ENCODE measurements at regions not wholly inside any gene's neighbourhood (a gene's known extent, or its start where the extent isn't known, plus 50 kb on each side); places are given as distances from the start of the nearest gene placed in this dataset.

DNA sequence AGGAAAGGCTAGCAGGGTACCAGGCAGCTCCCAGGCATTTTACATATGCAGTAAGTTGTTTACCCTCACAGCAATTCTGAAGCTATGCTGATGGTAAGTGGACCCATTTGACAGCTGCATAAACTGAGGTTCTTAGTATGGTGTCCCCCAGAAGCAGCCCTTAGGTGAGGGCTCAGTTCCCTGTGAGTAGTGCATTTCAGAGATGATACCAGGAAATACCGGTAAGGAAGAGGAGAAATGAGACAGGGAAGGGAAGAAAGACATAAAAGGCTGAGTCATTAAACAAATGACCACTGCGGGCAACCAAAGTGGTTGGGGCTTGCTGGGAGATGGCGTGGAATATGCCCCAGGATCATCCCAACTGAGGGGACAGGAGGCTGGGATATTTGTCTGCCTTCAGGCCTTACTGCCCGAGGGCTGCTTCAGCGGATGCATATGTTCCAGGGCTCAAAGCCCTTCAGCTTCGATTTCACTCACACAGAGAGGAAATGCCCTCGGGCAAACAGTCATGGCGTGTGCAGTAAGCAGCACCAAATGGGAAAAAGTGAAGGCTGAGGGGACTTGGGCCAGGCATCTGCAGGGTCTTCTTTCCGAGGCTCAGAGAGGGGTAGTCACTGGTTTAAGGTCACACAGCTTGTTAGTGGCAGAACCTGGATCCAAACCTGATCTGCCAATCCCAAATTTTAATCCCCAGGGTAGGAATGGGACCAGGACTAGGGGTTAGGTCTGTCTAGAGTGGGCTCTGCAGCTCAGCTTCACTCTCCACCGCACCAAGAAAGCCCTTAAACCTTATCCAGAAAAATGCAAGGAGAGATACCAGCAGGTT is 133.7 kb upstream of the RUNX3 start:
- FAIRE-seq (no peak), DNase-seq (ENCODE audit: insufficient read length, low spot score) (peak; percentile 13)

DNA sequence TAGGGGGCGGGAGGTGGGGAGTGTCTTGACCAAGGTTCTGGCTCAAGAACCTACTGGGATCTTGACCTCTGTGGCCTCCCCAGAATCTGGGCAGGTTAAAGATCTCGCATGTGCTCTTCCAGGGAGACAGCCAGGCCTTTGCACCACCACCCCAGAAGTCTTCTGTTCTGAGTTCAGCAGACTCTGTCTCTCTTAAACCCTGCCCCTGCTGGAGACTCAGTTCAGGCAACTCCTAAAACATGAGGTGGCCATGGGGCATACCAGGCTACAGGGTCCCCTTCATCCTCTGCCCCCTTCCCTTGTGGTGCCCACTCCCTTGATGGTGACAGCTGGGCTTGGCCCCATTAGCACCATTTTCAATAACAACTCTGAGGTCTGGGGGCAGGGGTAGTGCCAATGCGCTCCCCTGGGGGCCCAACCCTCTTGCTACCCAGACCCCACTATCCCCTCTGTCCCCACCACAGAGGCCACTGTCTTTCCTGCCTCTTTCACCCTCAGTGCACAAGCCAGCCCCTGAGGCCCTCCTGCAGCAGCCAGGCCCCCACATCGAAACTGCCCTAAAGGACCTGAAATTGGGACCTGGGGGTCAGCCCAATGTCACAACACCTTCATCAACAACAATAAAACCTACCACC is 132.7 kb upstream of the RUNX3 start:
- no peak for FAIRE-seq
- no peak for DNase-seq (ENCODE audit: insufficient read length, low spot score)

DNA sequence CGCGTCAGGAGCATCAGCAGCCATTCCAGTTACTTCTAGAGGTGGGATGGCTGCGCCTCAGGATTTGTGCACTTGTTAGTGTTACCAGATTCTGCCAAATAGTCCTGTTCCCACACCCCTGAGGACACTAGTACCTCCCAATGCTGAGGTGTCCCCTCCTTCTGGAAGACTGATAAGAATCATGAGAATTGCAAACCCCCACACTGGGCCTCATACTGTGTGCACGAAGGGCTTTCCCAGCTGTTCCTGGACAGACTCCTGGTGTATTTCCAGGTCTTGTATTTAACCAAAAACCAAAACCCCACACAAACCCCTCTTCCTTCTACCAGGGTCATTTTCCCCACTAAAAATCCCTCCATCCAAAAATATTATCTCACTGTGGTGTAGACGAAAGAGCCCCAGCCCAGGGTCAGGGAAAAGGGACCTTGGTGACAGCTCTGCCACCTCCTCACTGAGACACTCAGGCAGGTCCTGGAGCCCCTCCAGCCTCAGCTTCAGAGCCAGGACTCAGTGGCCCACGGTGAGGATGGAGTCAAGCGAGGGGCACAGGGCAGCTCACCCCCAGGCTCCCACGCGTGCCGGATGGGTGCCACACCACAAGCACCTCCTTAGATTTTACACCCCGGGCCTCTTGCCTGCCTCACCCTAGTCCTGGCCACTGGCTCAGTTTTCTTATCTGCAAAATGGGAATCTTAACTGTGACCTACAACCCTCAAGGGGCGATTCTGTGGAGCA is 131.4 kb upstream of the RUNX3 start:
- no peak for FAIRE-seq
- no peak for DNase-seq (ENCODE audit: insufficient read length, low spot score)

DNA sequence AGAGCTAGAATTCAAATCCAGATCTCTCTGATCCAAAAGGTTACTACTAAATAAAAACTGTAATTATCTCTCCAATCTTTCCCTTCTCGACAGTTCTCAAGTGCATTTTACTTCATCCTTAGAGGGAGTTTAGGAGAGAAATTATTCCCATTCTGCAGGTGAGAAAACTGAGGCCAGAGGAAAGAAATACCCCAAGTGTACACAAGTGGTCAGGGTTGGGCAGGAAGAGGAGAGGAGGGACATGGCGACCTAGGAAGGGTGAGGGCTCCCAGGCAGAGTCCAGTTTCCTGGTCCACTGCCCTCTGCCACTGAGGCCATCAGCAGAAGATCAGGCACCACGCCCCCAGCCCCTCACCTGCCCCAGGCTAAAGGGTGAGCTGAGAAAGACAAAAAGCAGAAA is 127.1 kb upstream of the RUNX3 start:
- no peak for FAIRE-seq
- DNase-seq (ENCODE audit: insufficient read length, low spot score) = no peak

DNA sequence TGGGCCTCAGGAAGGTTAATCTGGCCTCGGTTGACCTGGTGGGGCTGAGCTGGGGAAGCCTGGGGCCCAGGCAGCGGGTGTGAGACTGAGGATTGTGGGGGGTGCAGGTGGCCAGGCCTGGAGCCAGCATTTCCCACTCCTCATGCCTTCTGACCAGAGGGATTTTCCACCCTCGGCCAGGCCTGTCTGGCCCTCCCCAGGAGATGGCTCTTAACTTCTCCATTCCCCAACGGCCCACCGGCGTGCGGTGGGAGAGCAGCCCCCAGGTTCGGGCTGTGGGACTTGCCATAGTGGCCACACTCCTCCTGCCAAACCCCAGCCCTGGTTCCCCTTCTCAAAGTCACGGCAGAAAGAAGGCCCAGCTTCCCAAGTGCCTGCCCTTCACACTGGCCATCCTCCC is 126.5 kb upstream of the RUNX3 start:
- FAIRE-seq (no peak), DNase-seq (ENCODE audit: insufficient read length, low spot score) (no peak)

DNA sequence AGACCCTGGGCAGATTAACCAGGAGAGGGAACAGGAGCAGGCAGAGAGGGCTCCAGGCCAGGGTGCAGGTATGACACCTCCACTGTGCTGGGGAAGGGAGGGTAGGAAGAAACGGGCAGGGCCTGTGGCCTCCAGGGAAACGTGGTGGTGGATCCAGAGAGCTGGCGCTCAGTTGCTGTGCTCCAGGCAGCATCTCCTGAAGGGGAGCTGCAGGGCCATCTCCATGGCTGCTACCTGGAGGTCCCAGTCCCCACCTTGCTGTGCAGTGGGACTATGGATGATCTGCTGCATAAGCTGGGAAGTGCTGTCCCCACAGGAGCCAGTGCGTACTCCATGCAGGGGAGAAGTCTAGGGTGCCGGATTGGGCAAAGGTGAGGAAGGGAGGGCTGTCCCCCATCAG is 125.9 kb upstream of the RUNX3 start:
- FAIRE-seq = no peak

DNA sequence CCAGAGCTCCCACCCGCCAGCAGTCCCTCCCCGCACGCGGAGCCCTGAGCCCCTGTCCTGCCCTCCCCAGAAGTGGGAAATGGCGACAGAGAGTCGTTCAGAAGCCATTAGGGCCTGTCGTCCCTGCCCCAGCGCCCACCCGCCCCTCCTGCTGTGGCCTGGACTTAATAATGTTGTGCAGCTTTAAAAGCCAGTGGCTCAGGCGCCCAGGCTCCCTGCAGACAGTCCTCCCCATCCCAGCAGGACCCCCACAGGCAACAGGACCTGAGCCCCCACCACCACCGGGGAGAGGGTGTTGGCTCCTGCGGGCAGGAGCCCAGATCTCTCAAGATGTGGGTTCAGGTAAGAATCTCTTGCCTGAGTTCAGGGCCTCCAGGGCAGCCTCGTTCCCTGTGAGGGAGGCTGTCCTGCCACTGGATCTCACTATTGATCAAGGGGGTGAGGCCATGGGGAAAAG is 125.3 kb upstream of the RUNX3 start:
- FAIRE-seq = no peak
- DNase-seq (ENCODE audit: insufficient read length, low spot score) = no peak

More for the DNA sequence above, 125.9 kb upstream of the RUNX3 start:
- no peak for DNase-seq (ENCODE audit: insufficient read length, low spot score)

DNA sequence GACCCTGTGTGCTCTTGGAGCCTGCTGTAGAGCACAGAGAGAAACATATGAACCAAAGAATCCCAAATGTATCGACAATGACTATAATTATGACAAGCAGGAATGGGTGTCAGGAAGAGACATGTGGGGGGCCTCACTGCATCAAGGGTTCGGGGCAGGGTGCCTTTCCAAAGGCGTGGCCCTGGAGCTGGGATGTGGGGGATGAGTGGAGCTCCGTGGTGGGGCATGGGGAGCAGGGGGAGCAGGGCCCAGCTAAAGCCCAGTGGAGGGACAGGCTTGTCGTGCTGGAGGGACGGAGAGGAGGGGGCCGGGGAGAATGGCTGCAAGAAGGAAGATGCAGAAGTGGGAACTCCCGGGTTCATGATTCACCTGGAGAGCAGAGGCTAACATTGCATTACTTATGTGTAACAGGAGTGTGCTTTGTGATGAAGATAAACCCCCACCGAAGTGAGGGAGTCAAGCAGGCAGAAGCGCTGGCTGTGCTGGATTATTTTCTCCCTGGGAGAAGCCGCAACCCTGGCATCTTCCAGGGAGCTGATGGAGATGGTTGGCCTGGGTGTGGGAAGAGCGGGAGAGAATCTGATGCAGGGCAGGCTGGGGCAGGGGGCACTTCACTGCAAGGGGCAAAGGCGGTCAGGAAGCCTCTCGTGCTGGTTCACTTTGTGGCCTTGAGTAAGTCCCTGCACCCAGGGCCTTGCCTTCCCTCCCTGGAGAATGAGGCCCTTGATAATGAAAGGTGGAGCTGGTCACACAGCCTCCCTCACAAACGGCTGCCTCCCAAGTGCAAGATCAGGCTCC is 124.6 kb upstream of the RUNX3 start:
- DNase-seq (ENCODE audit: insufficient read length, low spot score) (no peak), FAIRE-seq (no peak)

DNA sequence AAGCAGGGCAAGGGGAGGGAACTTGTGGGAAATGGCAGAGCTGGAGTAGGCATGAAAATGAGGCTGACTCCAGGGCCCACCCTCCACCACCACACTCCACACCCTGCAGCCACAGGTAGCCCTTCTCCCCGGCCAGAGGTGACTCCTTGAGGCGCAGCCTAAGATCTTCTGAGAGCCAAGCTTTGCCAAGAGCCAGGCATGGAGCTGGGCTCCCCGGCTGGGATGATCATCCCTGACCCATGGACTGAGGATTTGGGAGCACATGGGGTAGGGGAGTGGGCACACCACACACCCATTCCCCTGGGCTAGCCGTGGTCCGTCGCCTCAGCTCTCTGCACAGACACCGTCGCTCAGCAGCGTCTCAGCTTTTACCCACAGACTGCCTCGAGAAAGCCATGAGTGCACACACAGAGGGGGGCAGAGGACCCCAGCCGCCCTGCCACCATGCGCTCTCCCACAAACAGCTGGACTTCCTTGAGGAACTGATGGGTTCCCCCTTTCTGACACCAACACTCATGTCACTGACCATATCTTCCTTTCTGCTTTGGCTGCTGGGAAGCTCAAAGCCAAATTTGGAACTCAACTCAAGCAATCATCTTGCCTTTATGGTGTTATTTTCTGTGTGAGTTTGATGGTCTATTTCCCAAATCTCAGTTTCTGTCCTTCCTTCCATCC is 123.6 kb upstream of the RUNX3 start:
- DNase-seq (ENCODE audit: insufficient read length, low spot score) = no peak
- no peak for FAIRE-seq

DNA sequence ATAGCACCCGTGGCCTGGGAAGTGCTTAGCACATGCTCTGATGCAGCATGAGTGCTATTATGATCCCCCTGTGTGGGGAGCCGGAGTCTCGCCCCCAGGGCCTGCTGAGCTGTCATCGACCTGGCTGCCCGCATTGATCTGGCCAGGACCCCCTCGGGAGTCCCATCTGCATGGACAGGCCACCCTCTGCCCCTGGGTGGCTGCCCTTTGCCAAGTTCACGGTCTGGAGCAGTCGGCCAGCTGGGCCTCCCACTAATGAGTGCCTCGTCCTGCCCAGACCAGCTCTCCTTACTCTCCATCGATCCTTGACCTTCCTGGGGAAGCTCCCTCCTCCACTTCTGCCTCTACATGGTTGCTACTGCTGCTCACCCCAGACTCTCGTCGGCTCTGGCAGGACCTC is 121.8 kb upstream of the RUNX3 start:
- FAIRE-seq (no peak), DNase-seq (ENCODE audit: insufficient read length, low spot score) (no peak)

DNA sequence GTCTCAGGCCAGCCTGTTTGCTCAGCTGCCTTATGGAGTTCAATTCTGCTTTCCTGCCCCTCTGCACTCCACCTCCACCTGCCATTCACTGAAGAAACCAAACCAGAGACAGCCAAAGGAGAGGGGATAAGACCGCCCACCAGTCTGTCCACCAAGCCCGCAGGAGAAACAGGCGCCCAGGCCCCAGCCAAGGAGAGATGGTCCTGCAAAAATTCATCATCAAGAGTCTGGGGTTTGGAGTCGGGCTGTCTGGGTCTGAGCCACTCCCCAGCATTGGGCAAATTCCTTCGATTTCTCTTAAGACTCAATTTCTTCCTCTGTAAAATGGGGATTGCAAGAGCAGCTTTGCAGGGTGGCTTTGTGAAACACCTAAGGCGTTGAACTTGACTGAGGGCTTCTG is 121.4 kb upstream of the RUNX3 start:
- FAIRE-seq (no peak), DNase-seq (ENCODE audit: insufficient read length, low spot score) (no peak)

DNA sequence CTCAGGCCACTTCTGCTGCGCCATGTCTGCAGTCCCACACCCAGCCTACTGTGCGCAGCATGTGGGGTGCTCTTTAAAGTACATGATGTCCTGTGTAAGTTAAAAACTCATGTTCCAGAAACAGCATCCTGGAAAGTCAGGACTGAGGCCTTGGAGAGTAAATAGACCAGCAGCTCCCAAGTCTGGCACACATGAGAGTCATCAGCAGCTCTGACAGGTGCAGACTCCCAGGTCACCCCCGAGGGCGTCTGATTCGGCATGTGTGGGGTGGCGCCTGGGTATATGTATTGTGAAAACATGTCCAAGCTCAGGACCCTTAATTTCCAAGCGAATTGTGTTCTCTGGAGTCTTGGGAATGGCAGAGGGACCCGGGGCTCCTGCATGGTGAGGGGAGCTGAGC is 120.1 kb upstream of the RUNX3 start:
- no peak for FAIRE-seq
- DNase-seq (ENCODE audit: insufficient read length, low spot score) = no peak

DNA sequence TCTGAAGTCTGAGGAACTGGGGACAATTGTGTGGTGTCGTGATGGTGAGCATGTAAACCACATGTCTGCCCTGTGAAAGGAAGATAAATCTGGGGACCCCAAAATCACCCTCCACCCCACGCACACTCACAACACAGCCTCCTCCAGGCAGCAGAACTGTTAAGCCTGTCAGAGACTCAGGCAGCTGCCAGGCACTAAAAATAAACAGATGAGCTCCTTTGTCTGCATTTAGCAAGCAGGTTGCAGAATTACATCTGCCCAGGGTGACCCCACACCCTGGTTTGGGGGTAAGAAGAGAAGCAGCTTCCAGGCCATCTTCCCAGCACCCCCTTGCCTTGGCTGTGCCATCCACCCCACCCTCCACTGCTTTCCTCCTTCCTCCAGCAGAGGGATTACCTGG is 119.1 kb upstream of the RUNX3 start:
- DNase-seq (ENCODE audit: insufficient read length, low spot score) (no peak), FAIRE-seq (no peak)

DNA sequence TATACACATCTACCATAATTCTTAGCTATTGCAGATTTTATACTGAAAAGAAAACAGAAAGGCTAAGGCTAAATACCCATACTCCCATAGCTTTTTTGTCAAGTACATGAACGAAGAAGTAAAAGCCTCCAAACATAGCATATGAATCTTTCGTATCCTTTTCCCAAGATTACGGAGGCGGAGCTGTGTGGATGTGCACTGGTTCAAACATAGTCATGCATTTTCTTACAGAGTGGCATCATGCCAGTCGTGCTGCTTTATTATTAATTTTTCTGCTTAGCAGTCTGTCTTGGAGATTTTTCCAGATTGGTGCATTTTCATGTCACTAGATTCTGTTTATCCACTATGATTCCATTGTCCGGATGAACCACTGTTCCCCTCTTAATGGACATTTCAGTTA is 118.7 kb upstream of the RUNX3 start:
- FAIRE-seq (no peak), DNase-seq (ENCODE audit: insufficient read length, low spot score) (no peak)

DNA sequence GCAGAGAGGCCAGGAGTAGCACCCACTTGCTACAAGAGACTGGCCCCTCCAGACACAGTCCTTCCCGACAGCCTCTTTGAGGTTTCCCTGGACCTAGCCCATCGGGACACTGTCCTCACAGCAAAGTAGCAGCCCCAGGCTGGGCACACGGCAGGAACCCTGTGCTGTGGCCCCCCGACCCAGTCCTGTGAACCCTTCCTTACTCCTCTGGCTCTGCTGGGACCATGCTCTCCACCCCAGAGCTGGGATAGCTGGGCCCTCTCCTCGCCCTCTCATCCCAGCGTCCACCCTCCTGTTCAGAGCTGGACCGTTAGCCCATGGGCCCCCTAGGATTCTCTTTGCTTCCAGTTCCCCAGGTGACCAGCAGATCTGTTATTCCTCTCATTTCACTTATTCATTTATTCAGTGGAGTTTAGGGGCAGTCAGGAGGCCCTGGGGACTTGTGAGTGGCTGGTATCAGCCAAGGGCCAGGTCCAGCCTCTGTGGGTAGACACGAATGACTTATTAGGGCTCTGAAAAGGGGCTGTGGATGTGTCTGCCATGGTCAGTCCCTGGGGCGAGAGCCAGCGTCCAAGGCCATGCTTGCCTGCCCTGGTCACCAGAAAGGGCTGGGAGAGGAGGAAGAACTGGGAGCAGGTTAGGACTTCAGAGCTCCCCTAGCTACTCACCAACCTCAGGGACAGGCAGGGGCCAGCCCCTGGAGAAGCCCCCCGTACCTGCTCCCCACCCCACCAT is 117.6 kb upstream of the RUNX3 start:
- no peak for FAIRE-seq
- DNase-seq (ENCODE audit: insufficient read length, low spot score) = no peak

DNA sequence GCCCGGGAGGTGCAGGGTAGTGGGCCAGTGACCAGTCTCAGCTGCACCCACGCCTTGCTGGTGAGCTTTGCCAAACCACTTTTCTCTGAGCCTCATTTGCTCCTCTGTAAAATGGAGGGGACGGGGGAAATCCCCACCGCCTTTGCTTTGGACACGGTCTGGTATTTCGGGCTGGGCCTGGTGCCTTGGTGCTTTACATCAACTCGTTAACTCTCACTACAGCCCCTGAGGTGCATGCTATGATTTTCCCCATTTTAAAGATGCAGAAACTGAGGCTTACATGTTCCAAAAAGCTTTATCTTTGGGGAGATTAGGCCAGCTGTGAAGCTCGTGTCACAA is 116.1 kb upstream of the RUNX3 start:
- FAIRE-seq = no peak
- no peak for DNase-seq (ENCODE audit: insufficient read length, low spot score)

DNA sequence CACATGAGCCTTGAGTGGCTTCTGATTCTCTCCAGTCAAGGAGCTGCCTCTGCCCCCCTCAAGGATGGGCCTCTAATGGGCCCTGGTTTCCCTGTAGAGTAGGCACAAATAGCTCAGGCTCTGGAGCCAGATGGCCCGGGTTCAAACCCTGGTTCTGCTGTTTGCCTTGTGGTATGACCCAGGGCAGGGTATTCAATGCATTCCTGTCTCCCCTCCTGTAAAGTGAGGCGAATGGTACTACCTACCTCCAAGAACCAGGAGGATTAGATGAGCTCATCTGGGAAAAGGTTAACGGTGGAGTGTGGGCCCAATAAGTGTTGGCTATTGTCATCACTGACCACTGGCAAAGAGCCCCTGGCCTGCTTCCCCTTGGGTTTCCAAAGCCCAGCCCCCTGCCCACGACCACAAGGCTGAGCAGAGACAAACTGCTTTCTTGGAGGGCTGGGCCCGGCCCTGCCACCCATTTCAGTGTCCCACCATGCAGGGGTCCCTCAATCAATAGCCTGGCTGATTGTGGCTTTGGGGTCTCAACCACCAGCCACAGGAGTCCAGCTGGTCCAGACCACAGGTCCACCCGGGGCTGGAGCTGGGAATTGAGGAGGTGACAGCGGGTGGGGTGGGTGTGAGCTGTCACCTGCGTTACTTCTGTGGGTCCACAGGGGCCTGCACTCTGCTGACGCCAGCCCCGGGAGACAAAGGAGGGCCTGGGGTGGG is 115.6 kb upstream of the RUNX3 start:
- no peak for FAIRE-seq
- DNase-seq (ENCODE audit: insufficient read length, low spot score) = no peak

DNA sequence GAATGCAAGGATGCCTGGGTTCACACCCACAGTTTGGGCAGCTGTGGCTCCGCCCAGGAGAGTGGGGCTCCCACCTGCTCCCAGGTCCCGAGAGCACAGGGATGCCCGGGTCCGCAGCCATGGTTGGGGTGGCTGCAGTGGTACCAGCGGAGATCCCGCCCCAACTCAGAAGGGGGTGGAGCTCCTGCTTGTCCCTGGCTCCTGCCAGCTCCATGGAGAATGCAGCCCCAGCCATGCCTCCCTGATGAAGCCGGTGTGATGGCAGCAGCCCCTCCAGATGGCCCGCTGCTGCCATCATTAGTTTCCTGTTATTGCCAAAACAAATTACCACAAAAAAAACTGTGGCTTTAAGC is 113.1 kb upstream of the RUNX3 start:
- DNase-seq (ENCODE audit: insufficient read length, low spot score) (no peak), FAIRE-seq (no peak)

Measured in HTR-8/SVneo (cell line).